ENCODE measurements at regions not wholly inside any gene's neighbourhood (a gene's known extent, or its start where the extent isn't known, plus 50 kb on each side); places are given as distances from the start of the nearest gene placed in this dataset.

GRCh38 chr10:85228726-85229125, 900.3 kb downstream of the CCSER2 start:
- TF ChIP-seq EZH2phosphoT487 (IDR thresholded peaks at IDR 0.05; ENCODE audit: borderline replicate concordance) (no peak), CTCF (conservative IDR thresholded peaks at IDR 0.05; ENCODE audit: low read length) (no peak)
- Histone ChIP-seq H3K9me3 (ENCODE audit: insufficient read depth, low read depth, low read length) (no peaks in the 10 kb centered on the region), H3K4me1 (ENCODE audit: insufficient read depth, low read length, poor library complexity, severe bottlenecking) (no peaks in the 10 kb centered on the region)

GRCh38 chr10:85231534-85232270, 903.3 kb downstream of the CCSER2 start:
- Histone ChIP-seq H3K9ac (ENCODE audit: low read depth, low read length, poor library complexity, severe bottlenecking) (no peak overlapping the region), H2AFZ (ENCODE audit: low read length) (no peak overlapping the region), H3K4me3 (ENCODE audit: low read length, poor library complexity, severe bottlenecking) (no peak overlapping the region), H4K20me1 (ENCODE audit: insufficient read depth, low read length, poor library complexity, severe bottlenecking) (no peaks in the 10 kb centered on the region), H3K9me3 (ENCODE audit: insufficient read depth, low read depth, low read length) (no peaks in the 10 kb centered on the region), H3K9me2 (replicated peaks; ENCODE audit: low read depth, low read length) (no peaks in the 10 kb centered on the region), H3K79me2 (ENCODE audit: insufficient read depth, low read length) (no peaks in the 10 kb centered on the region), H3K36me3 (ENCODE audit: insufficient read depth, low read length) (no peaks in the 10 kb centered on the region), H3K27me3 (ENCODE audit: insufficient read depth, low read length, poor library complexity, severe bottlenecking) (no peaks in the 10 kb centered on the region), H3F3A (ENCODE audit: low read depth) (no peaks in the 10 kb centered on the region), H3K4me1 (ENCODE audit: insufficient read depth, low read length, poor library complexity, severe bottlenecking) (no peaks in the 10 kb centered on the region), H3K4me2 (ENCODE audit: low read depth, low read length, poor library complexity, severe bottlenecking) (no peak overlapping the region)
- TF ChIP-seq CTCF (conservative IDR thresholded peaks at IDR 0.05; ENCODE audit: low read length) (no peak), EZH2phosphoT487 (IDR thresholded peaks at IDR 0.05; ENCODE audit: borderline replicate concordance) (no peak)

More at GRCh38 chr10:85228726-85229125, 900.3 kb downstream of the CCSER2 start:
- Histone ChIP-seq H3K36me3 (ENCODE audit: insufficient read depth, low read length) (no peaks in the 10 kb centered on the region), H2AFZ (ENCODE audit: low read length) (no peak overlapping the region), H3K27me3 (ENCODE audit: insufficient read depth, low read length, poor library complexity, severe bottlenecking) (no peaks in the 10 kb centered on the region), H3K4me3 (ENCODE audit: low read length, poor library complexity, severe bottlenecking) (no peak overlapping the region), H3K4me2 (ENCODE audit: low read depth, low read length, poor library complexity, severe bottlenecking) (no peak overlapping the region), H3K79me2 (ENCODE audit: insufficient read depth, low read length) (no peaks in the 10 kb centered on the region), H3F3A (ENCODE audit: low read depth) (no peaks in the 10 kb centered on the region), H3K9ac (ENCODE audit: low read depth, low read length, poor library complexity, severe bottlenecking) (no peak overlapping the region), H4K20me1 (ENCODE audit: insufficient read depth, low read length, poor library complexity, severe bottlenecking) (no peaks in the 10 kb centered on the region), H3K9me2 (replicated peaks; ENCODE audit: low read depth, low read length) (no peaks in the 10 kb centered on the region)

GRCh38 chr10:85235258-85235657, 906.9 kb downstream of the CCSER2 start:
- H3K9ac ChIP-seq (ENCODE audit: low read depth, low read length, poor library complexity, severe bottlenecking) = no peak overlapping the region
- H3K36me3 ChIP-seq (ENCODE audit: insufficient read depth, low read length) = no peaks in the 10 kb centered on the region
- no peaks in the 10 kb centered on the region for H3K27me3 ChIP-seq (ENCODE audit: insufficient read depth, low read length, poor library complexity, severe bottlenecking)
- no peaks in the 10 kb centered on the region; the same call in 1 of the 2 replicates for H3K9me3 ChIP-seq (ENCODE audit: insufficient read depth, low read depth, low read length)
- H3K9me2 ChIP-seq (replicated peaks; ENCODE audit: low read depth, low read length) = no peaks in the 10 kb centered on the region
- no peak overlapping the region for H3K4me2 ChIP-seq (ENCODE audit: low read depth, low read length, poor library complexity, severe bottlenecking)
- H3F3A ChIP-seq (ENCODE audit: low read depth) = no peaks in the 10 kb centered on the region
- no peaks in the 10 kb centered on the region for H4K20me1 ChIP-seq (ENCODE audit: insufficient read depth, low read length, poor library complexity, severe bottlenecking)
- no peaks in the 10 kb centered on the region for H3K4me1 ChIP-seq (ENCODE audit: insufficient read depth, low read length, poor library complexity, severe bottlenecking)
- TF ChIP-seq CTCF (conservative IDR thresholded peaks at IDR 0.05; ENCODE audit: low read length) (no peak), EZH2phosphoT487 (IDR thresholded peaks at IDR 0.05; ENCODE audit: borderline replicate concordance) (no peak)
- no peaks in the 10 kb centered on the region for H3K79me2 ChIP-seq (ENCODE audit: insufficient read depth, low read length)
- H2AFZ ChIP-seq (ENCODE audit: low read length) = no peak overlapping the region
- H3K4me3 ChIP-seq (ENCODE audit: low read length, poor library complexity, severe bottlenecking) = no peak overlapping the region

All from Loucy (cell line).